ENCODE measurements at regions not wholly inside any gene's neighbourhood (a gene's known extent, or its start where the extent isn't known, plus 50 kb on each side); places are given as distances from the start of the nearest gene placed in this dataset.

DNA sequence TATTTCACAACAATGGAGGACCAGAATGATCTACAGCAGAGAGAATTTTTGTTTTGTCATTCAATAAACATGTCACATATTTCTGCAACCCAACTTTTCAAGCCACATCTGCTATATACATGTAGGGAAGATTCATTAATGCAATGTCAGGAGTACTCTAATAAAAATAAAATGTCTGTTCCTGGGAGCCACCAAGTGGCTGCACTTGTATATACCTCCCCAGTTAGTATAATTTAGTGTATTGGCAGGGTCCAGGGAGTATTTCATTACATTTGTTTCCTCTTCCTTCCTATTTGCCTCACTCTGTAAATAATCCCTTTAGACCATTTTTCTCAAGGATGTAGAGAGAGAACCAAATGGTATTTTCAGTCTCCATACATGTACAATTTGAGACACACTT is 1169.0 kb downstream of the DIAPH3 start:
- TF ChIP-seq, protein P1, sequence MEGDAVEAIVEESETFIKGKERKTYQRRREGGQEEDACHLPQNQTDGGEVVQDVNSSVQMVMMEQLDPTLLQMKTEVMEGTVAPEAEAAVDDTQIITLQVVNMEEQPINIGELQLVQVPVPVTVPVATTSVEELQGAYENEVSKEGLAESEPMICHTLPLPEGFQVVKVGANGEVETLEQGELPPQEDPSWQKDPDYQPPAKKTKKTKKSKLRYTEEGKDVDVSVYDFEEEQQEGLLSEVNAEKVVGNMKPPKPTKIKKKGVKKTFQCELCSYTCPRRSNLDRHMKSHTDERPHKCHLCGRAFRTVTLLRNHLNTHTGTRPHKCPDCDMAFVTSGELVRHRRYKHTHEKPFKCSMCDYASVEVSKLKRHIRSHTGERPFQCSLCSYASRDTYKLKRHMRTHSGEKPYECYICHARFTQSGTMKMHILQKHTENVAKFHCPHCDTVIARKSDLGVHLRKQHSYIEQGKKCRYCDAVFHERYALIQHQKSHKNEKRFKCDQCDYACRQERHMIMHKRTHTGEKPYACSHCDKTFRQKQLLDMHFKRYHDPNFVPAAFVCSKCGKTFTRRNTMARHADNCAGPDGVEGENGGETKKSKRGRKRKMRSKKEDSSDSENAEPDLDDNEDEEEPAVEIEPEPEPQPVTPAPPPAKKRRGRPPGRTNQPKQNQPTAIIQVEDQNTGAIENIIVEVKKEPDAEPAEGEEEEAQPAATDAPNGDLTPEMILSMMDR (IDR thresholded peaks at IDR 0.05) = peak in 2 of 3 experiments; percentile 9 to 24
- no peak for TF ChIP-seq POLR2A (IDR thresholded peaks at IDR 0.05)
